ENCODE measurements at regions not wholly inside any gene's neighbourhood (a gene's known extent, or its start where the extent isn't known, plus 50 kb on each side); places are given as distances from the start of the nearest gene placed in this dataset.

DNA sequence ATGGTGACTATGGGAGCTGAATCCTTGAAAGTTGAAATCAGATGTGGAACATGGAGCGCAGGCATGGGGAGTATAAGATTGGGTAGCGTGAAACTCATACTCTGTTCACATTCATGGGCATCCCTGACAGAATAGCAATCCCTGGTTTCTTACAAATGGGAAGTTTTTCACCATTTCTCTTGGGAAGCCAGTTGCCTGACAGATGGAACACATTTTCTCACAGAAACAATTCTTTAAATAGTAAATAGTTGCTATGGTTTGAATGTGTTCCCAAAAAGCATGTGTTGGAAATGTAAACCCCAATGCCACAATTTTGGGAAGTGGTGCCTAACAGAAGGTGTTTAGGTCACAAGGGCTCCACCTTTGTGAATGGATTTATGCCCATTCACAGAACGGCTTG is 262.8 kb upstream of the HS3ST5 start:
- DNase-seq = no peak

DNA sequence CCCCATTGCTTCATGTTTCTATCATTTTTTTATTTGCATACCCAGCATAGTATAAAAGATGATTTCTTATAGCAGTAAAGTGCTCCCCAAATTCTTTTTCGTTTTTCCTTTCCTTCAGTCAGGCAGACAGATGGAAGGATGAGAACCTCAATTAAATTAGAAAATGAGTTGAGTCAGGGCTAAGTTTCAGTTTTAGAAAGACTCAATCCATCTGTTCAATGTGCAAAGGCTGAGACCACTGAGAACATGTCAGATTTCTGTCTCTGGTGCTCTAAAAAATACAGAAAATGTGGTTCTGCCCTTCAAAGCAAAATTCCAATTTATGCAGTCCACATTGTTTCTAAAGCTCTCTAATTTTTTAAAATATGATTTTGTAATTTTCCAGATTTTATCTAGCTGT is 257.6 kb upstream of the HS3ST5 start:
- no peak for DNase-seq

DNA sequence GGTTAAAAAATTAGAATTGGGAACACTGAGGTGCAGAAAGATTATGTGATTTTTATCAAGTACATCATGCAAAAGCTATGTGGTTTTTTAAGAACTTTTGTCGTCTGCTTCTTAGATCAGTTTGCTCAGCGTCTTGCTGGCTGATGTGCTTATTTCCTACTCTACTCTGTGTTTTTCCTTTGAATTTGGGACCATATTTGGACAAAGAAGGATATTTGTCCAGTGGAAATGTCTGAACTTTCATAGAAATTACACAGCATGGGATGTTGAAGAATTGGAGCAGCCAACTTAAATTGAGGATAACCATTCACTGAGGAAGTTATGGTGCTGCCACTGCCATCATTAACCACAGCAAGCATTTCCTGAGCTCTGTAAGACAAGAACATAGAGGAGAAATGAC is 252.8 kb upstream of the HS3ST5 start:
- no peak for DNase-seq

DNA sequence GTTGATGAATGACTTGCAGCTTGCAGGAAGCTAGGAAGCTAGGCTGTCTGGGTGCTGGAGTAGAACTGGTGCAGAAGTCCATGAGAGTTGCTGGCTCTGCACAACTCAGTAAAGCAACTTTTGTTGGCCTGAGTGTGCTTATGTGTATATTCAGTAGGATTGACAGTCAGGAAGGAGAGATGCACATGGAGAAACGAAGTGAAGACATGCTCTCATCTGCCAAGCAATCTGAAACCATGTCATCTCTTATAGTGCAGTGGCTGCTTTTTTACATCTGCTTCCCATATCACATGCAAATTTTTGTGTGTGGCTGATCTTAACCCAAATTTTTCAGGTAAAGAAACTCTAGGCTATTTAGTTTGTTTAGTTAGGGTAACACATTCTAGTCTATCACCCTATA is 252.4 kb upstream of the HS3ST5 start:
- DNase-seq = no peak

DNA sequence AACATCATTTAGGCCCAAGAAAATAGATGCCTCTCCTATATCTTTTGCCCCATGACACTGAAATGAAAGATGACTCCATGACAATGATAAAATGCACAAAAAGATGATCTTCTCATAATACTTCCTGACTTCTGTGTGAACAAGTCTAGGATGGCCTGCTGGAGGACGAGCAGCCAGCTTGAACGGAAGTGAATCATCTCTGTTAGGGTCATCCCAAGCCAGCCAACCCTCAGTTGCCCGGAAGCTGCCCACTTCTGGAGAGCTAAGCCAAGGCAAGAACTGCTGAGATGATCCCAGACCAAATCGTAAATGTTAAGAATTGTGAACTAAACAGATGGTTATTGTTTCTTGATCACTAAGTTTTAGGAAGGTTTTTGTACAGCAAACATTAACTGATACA is 249.7 kb upstream of the HS3ST5 start:
- DNase-seq = no peak

DNA sequence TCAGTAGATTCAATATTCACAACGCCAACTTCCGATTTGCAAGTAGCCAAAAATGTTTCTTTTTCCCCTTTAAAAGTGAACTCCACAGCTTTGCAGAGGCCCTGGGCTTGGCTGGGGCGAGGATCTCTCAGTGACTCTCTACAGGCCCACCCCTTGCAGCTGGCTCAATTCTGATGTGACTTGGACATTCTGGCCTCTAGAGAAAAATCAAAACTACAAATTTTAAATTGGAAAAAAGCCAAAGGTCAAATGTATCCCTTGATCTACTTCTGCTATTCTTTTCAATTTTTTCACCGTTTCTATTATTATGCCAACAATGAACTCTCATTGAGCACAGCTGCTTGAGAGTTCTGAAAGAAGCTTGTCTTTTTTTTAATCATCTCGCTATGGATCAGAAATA is 245.9 kb upstream of the HS3ST5 start:
- DNase-seq = no peak

DNA sequence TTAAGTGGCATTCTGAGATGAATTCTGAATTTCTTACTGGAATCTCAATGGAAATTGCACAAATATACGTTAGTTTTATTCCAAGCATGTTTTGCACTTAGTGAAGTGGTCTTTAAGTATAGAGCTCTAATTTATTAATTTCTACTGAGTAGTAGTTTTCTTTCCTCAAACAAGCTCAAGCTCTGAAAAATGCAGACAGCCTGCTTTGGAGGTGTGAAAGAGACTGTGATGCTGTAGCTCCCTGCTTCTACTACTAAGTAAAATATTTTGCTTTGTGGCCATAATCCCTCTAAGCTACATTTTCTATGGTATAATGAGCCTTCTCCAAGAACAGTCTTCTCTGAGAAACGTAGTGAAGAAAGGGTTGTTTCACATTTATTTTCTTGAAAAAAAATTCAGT is 243.5 kb upstream of the HS3ST5 start:
- no peak for DNase-seq

DNA sequence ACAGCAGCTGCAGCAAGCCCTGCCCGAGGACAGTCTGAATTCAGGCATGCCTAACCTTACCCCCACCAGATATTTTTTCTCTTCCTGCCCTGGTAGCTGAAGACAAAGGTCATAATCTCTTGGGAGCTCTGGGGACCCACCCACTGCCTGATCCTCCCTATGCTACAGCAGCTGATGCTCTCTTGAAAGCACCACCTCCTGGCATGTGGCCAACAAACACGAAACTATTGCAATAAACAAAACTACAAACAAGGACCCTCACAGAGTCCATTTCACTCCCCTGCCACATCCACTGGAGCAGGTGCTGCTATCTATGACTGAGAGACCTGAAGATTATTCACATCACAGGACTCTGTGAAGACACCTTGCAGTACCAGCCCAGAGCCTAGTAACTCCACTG is 238.5 kb upstream of the HS3ST5 start:
- DNase-seq = no peak

DNA sequence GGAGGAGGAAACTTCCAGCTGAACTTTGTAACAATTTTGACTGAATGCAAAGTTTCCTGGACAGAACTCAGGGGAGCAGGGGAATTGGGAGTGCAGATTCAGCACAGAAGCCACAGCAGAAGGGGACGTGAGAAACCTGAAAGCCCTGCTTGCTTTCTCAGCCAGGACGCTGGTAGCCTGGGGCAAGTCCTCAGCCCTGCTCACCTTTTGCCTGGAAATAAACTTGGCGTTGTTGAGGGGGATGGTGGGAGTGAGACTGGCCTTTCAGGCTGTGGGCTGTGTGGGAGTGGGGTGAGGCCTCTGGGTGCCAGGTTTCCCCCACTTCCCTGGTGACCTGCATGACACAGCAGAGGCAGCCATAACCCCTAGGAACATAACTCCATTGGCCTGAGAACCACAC is 238.1 kb upstream of the HS3ST5 start:
- DNase-seq = no peak

DNA sequence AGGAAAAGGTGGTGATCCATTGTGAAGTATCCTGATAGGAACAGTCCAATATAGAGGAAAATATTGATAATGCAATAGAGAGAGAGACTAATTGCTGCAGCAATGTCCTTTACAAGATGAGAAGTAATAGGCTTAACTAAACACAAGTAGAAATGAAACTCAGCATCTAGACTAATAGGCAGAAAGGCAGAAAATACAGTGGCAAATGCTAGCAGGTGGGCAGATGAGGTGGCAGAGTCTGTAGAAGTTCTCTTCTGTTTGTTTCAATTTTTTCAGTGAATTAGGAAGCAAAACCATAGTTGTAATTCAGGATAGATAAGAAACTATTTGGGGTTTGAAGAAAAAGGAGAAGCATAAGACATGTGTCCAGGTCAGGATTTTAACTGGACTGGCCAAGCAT is 236.7 kb upstream of the HS3ST5 start:
- no peak for DNase-seq

DNA sequence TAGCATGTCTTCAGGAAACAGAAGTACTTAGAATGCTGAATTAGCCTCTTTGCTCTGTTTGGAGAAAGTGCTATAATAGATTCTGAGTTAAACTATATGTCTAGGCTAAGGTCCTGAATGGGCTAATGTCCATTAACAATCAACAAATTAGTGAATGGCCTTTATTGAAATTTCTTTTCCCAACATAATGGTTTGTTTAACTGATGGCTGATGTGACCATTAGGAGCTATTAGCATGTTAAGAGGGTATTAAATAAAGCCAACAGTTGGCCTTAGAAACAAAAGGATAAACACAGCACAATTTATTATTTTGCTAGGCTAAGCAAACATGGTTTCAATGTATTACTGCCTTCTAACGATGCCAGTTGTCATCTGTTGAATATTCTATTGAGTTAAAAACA is 234.3 kb upstream of the HS3ST5 start:
- no peak for DNase-seq

DNA sequence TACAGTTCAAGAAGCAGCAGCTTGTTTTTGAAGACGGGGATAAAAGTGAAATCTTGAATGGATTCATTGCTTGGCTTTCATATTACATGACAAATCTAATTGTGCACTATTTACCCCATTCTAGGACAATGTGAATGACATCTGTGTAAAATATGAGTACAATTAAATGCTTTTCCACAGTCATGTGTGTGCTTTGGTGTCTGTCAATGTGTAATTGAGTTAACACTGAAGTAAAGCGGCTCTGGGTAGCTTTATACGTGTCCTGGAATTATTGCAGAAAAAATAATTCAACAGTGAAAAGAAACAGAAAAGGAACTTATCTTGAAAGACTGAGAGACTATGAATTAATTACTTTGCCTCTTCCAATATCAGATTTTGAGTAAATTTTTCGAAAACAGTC is 233.5 kb upstream of the HS3ST5 start:
- DNase-seq = no peak

DNA sequence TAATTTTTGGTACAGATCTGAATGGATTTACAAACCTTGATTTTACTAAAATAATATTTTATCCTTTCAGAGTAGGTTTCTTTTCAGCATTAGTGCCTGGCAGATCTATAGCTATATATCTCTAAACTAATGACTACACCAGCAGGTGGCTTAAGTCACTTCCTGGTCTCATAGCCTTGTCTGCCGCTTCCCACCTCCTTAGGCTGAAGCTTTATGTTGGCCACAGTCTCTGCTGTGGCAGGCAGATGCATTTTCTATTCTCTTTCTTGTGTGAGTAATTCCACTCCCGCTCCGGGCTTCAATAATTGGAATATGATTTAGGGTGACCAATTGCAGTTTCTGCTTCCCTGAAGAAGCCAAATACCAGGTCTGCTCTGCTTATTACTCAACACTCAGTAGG is 226.8 kb upstream of the HS3ST5 start:
- DNase-seq = no peak

DNA sequence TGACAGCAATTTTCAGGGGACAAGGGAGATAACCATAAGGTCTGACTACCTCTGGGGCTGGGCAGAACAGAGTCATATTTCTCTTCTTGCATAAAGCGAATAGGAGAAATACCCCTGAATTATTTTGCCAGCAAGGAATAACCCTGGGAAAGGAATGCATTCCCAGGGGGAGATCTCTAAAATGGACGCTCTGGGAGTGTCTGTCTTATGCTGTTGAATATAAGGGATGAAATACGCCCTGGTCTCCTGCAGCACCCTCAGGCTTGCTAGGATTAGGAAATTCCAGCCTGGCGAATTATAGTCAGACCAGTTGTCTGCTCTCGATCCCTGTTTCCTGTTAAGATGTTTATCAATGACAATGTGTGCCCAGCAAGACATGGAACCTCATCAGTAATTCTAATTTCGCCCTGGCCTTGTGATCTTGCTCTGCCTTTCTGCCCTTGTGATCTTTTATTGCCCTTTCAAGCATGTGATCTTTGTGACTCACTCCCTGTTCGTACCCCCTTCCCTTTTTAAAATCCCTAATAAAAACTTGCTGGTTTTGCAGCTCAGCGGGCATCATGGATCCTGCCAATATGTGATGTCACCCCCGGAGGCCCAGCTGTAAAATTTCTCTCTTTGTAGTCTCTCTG is 221.6 kb upstream of the HS3ST5 start:
- DNase-seq = no peak

DNA sequence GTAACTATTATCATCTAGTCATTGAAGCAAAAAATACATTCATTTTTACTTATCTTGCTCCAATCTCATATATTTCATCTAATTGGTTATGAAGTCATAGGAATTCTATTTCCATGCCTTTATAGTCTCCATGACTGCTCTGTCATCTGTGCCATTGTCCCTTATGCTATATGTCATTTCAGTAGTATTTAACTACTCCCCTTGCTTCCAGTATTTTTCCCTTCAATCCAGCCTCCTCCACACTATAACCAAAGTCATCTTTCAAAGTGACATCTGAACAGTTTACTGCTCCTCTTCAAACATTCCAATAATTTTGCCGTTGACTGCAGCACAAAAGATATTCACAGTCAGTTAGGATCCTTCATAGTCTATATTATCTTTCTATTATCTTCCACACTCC is 216.6 kb upstream of the HS3ST5 start:
- DNase-seq = no peak

DNA sequence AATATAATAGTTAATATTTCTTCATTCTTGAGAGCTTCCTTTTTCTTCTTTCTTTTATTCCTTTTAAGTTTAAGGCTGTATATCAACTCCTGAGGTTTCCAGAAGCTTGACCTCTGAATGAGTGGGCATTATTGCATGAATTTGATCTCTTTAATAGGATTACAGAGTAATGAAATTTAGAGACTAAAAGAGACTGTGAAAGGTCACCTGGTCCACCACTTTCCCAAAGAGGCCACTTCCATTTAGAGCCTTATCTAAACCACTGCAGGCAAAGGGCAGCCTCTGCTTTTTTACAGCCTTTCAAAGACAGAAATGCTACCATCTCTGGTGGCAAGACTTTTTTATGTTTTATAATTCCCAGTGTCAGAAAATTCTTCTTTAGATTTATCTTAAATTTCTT is 215.3 kb upstream of the HS3ST5 start:
- no peak for DNase-seq

DNA sequence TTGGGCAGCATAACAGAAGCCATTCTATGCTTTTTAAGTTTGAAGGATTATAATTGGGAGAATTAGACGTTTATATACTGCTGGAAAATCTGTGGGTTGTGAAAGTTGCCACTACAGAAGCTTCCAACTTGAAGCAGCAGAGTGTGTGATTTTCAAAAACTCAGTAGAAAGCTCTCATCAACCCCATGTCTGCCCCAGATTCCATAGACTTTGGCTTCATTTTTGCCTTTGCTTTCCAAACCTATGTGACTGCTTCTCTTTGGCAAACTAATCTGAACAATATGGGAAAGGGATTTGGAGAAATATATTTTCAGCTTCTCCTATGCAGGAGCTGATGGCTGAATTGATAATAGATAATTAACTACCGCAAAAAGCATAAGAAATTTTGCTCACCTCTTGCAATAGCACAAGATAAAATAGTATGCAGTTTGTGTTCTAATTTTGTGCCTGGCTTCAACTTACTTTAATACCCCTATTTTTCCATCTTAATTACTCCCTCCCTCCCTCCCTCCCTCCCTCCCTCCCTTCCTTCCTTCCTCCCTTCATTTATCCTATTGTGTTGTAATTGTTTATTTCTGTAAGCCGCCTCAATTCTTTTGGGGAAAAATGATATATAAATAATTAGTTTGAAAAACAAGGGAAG is 214.1 kb upstream of the HS3ST5 start:
- DNase-seq = no peak

DNA sequence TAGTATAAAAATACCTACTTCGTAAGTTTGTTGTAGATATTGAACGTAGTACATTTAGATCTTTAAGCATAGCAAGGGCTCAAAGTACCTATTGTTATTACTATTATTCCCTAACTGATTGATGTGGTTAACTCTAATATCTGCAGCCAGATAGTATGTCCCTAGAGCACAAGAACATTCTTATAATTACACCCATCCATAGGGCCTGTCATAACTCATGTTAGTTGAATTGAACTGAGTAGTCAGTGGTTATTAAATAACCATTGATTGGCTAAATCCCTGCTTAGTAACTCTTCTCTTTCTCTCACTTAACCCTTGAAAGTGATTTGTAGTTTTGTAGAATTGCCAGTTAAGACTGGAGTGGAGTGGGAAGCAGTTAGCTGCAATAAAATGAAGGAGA is 207.5 kb upstream of the HS3ST5 start:
- no peak for DNase-seq

DNA sequence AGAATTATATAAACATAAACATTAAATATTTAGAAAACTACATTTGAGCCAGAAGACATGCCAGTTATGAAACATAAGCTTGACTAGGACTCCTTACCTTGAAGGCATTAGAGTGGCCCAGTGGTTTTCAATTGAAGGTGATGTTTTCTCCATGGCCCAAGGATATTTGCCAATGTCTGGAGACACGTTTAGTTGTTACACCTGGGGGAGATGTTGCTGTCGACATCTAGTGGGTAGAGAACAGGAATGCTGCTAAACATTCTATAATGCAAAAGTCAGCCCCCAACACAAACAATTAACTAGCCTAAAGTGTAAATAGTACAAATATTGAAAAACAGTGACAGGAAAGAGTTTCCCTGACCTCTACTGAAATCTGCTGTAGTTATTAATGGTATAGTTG is 200.9 kb upstream of the HS3ST5 start:
- no peak for DNase-seq

DNA sequence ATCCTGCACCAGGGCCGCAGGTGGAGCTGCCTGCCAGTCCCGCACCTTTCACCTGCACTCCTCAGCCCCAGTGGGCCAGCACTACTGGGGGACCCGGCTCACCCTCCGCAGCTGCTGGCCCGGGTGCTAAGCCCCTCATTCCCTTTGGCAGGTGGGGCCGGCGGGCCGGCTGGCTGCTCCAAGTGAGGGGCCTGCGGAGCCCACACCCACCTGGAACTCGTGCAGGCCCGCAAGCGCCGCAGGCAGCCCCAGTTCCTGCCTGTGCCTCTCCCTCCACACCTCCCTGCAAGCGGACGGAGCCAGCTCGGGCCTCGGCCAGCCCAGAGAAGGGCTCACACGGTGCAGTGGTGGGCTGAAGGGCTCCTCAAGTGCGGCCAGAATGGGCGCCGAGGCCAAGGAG is 199.0 kb upstream of the HS3ST5 start:
- no peak for DNase-seq

DNA sequence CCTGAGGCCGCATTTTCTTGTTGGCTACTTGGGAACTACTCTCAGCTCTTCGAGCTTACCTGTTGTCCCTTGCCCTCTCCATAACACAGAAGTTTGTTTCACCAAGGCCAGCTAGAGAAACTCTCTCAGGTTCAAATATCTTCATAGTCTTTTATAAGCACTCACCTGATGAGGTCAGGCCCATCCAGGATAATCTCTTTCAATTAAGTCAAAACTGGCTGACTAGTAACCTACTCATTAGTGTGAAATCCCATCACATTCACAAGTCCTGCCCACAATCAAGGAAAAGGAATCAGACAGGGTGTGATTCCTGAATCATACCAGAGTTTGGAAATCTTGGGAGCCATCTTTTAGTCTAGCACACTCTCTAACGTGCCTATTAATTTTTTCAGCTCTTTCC is 195.2 kb upstream of the HS3ST5 start:
- no peak for DNase-seq

DNA sequence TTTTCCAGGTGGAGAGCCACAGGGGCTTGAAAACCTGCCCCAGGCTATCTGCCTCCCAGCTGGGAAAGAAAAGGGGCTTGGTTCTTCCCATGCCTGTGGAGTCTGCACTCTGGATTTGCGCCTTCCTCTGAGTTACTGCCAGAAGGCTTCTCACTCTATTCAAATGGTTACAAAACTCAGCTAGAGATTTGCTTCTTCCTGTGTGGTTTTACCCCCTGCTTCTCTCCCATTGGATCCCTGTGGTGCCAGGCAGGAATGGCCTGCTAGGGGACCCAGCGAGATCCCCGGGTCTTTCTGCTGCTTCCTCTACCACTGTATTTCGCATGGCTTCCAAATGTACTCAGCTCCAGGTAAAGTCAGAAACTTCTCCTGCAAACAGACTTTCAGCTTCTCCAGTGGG is 192.0 kb upstream of the HS3ST5 start:
- no peak for DNase-seq

DNA sequence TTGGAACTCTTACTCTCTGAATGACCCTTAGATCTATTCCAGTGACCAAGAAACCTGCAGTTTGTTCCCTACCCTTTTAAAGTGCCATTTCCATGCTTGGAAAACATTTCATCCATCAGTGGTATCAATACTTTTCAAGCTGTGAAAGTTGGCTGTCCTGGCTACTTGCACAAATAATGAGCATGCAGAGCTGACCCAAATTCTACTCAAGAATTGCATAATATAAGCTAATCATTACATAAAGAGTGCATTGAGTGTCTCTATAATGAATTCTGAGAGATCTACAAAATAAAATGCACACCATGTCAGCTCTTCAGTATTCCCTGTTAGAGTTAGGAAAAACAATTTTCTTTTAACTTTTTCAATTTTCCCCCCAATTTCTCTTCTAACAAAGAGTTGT is 181.3 kb upstream of the HS3ST5 start:
- DNase-seq = no peak

DNA sequence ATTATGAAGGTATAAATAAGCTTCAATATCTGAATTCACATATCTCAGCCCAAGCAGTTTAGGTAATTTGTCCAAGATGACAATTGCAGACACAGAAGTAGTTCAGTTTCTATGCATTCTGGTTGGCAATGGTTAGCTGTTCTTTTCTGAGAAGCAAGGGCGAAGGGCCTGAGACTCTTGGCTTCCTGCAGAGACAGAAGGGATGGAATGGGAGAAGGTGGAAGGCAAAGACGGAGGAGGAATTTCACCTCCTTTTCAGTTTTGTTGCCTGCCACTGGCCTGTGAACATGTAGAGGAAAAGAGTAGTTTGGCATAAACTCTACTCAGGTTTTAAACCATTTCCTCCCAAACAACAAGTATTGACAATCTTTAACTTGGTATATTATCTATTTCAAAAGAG is 180.7 kb upstream of the HS3ST5 start:
- DNase-seq = no peak

DNA sequence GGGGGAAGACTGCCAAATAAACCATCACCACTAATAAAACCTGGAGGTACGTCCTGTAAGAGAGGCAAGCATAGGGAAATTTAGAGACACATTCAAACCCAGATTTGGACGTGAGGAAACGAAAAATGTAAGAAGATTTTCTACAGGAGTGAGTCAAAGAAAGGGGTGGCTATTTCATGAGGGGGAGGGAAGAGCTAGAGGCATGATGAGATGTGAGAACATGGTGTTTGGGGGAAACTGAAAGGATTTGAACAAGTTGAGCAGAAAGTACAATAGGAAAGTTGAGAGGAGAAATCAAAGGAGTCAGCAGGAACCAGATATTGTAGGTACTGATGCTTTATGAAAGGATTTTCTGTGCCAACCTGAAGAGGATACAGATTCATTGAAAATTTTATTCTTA is 179.1 kb upstream of the HS3ST5 start:
- no peak for DNase-seq

DNA sequence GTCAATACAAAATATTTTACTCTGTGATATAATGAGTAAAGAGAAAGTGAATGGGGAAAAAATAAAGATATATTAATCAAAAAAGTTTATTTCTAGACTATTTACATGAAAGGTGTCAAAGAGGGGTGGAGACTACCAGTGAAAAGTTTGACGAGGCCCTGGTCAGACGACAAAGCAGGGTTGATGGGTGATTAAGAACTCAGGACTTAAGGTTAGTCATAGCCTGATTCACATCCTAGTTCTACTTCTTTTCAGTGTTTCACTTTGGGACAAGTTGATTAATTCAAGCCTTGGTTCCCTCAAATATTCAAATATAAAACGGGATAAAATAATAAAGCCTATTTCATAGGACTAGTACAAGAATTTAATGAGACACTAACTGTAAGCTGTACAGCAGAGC is 178.2 kb upstream of the HS3ST5 start:
- no peak for DNase-seq
